Smooth muscle cell (in vitro differentiated cells): ENCODE measurements at regions not wholly inside any gene's neighbourhood (a gene's known extent, or its start where the extent isn't known, plus 50 kb on each side); places are given as distances from the start of the nearest gene placed in this dataset.

Experiments used
- DNase-seq: peaks from one replicate; lab custom pipeline; 2025; ENCODE audit not compliant: unreplicated experiment; lab: John Stamatoyannopoulos, UW
- H2AFZ ChIP-seq: fragments of 200-600 bp; sonication (generic); 2 replicates; pipeline ENCODE4 v1.6.0; 2016; ENCODE audit warnings: antibody characterized with exemption, low read depth, mild to moderate bottlenecking
- H3F3A ChIP-seq: fragments of 200-600 bp; sonication (generic); 2 replicates; pipeline ENCODE4 v1.6.0; 2017; ENCODE audit warnings: antibody characterized with exemption, low read depth
- H3K27ac ChIP-seq: fragments of 200-600 bp; sonication (generic); 2 replicates; pipeline ENCODE4 v1.5.1; 2016; ENCODE audit warnings: low read depth, mild to moderate bottlenecking
- H3K27me3 ChIP-seq: fragments of 200-600 bp; sonication (generic); 2 replicates; pipeline ENCODE4 v1.6.1; 2016; ENCODE audit warnings: low read depth, mild to moderate bottlenecking
- H3K36me3 ChIP-seq: fragments of 200-600 bp; sonication (generic); 2 replicates; pipeline ENCODE4 v1.5.1; 2016; ENCODE audit warnings: low read depth
- H3K4me1 ChIP-seq: fragments of 200-600 bp; sonication (generic); 2 replicates; pipeline ENCODE4 v1.5.1; 2016; ENCODE audit warnings: low read depth
- H3K4me2 ChIP-seq: fragments of 200-600 bp; sonication (generic); 2 replicates; pipeline ENCODE4 v1.6.0; 2016; ENCODE audit warnings: mild to moderate bottlenecking
- H3K4me3 ChIP-seq: fragments of 200-600 bp; sonication (generic); 2 replicates; pipeline ENCODE4 v1.5.1; 2016; ENCODE audit warnings: mild to moderate bottlenecking
- H3K79me2 ChIP-seq: fragments of 200-600 bp; sonication (generic); 2 replicates; pipeline ENCODE4 v1.6.0; 2016; ENCODE audit warnings: low read depth, mild to moderate bottlenecking
- H3K9ac ChIP-seq: fragments of 200-600 bp; sonication (generic); 2 replicates; pipeline ENCODE4 v1.6.0; 2016; ENCODE audit warnings: low read depth
- H3K9me3 ChIP-seq: fragments of 200-600 bp; sonication (generic); replicated peaks from 2 replicates; pipeline ENCODE4 v1.5.1; 2016; ENCODE audit warnings: low read depth
- H4K20me1 ChIP-seq: fragments of 200-600 bp; sonication (generic); 2 replicates; pipeline ENCODE4 v1.6.0; 2016; ENCODE audit warnings: low read depth
- CTCF ChIP-seq: fragments of 200-600 bp; sonication (generic); IDR thresholded peaks from 2 replicates; pipeline ENCODE4 v1.5.1; 2017; ENCODE audit warnings: borderline replicate concordance, mild to moderate bottlenecking, antibody characterized with exemption; ENCODE audit not compliant: insufficient read depth, poor library complexity, severe bottlenecking
- WGBS: methylation state at CpG from one replicate; pipeline ENCODE4 v1.1.7; 2016; ENCODE audit warnings: low lambda C conversion rate; 5-methylcytosine and 5-hydroxymethylcytosine counted together

GRCh38 chr1:67980028-67980427, 70.4 kb downstream of the DIRAS3 start:
- Histone ChIP-seq H3F3A (no peaks in the 10 kb centered on the region), H2AFZ (no peak overlapping the region), H3K9me3 (no peaks in the 10 kb centered on the region), H3K9ac (no peak overlapping the region), H3K27ac (no peak overlapping the region), H3K79me2 (no peaks in the 10 kb centered on the region), H3K27me3 (no peaks in the 10 kb centered on the region), H4K20me1 (no peaks in the 10 kb centered on the region), H3K36me3 (no peaks in the 10 kb centered on the region), H3K4me3 (no peak overlapping the region), H3K4me2 (no peak overlapping the region), H3K4me1 (no peaks in the 10 kb centered on the region)
- DNase-seq: no peak
- TF ChIP-seq CTCF: no peak
- WGBS: 86% methylated on average over 1 of the region's 1 CpG

- no peak for TF ChIP-seq CTCF
- Histone ChIP-seq H3K9me3 (no peaks in the 10 kb centered on the region), H2AFZ (no peak overlapping the region), H3K36me3 (no peaks in the 10 kb centered on the region), H3K27ac (peak overlapping the region; percentile 30), H3K9ac (no peak overlapping the region), H3K79me2 (no peaks in the 10 kb centered on the region), H3K4me1 (no peaks in the 10 kb centered on the region), H3F3A (no peaks in the 10 kb centered on the region), H3K27me3 (no peaks in the 10 kb centered on the region), H4K20me1 (no peaks in the 10 kb centered on the region), H3K4me3 (no peak overlapping the region), H3K4me2 (no peak overlapping the region)
- WGBS: 97% methylated on average over 2 of the region's 2 CpGs
- DNase-seq: no peak
Measured at GRCh38 chr1:67979532-67979931, 70.9 kb downstream of the DIRAS3 start.

- Histone ChIP-seq H3K4me2 (no peak overlapping the region), H3K4me3 (no peak overlapping the region), H3K27me3 (no peaks in the 10 kb centered on the region), H3K4me1 (no peaks in the 10 kb centered on the region), H3K36me3 (no peaks in the 10 kb centered on the region), H3K79me2 (no peaks in the 10 kb centered on the region), H3K27ac (peak overlapping the region; percentile 30), H4K20me1 (no peaks in the 10 kb centered on the region), H3K9me3 (no peaks in the 10 kb centered on the region), H3F3A (no peaks in the 10 kb centered on the region), H3K9ac (no peak overlapping the region), H2AFZ (no peak overlapping the region)
- 54% methylated on average over 5 of the region's 5 CpGs for WGBS
- DNase-seq: no peak
- no peak for TF ChIP-seq CTCF
Measured at GRCh38 chr1:67978890-67979516, 71.4 kb downstream of the DIRAS3 start.

- Histone ChIP-seq H3K27ac (no peak overlapping the region), H2AFZ (no peak overlapping the region), H3K9ac (no peak overlapping the region), H3K27me3 (no peaks in the 10 kb centered on the region), H3F3A (no peaks in the 10 kb centered on the region), H3K4me2 (no peak overlapping the region), H4K20me1 (no peaks in the 10 kb centered on the region), H3K4me1 (no peaks in the 10 kb centered on the region), H3K4me3 (no peak overlapping the region), H3K36me3 (no peaks in the 10 kb centered on the region), H3K9me3 (no peaks in the 10 kb centered on the region), H3K79me2 (no peaks in the 10 kb centered on the region)
- 92% methylated on average over 3 of the region's 3 CpGs for WGBS
- DNase-seq: no peak
- no peak for TF ChIP-seq CTCF
Measured at GRCh38 chr1:67977756-67978155, 72.7 kb downstream of the DIRAS3 start.
